ENCODE measurements at regions not wholly inside any gene's neighbourhood (a gene's known extent, or its start where the extent isn't known, plus 50 kb on each side); places are given as distances from the start of the nearest gene placed in this dataset.

- TF ChIP-seq CTCF (IDR thresholded peaks at IDR 0.05; ENCODE audit: insufficient read depth, low read length, poor library complexity, severe bottlenecking): no peak
- no peak for TF ChIP-seq EZH2phosphoT487 (conservative IDR thresholded peaks at IDR 0.05; ENCODE audit: low read length)
- Histone ChIP-seq H3K4me2 (ENCODE audit: low read depth, low read length, poor library complexity, severe bottlenecking) (no peak overlapping the region), H3K36me3 (ENCODE audit: low read length) (no peaks in the 10 kb centered on the region), H3K79me2 (ENCODE audit: insufficient read depth, low read length) (no peaks in the 10 kb centered on the region), H2AFZ (ENCODE audit: low read depth, low read length, severe bottlenecking) (no peak overlapping the region), H3F3A (ENCODE audit: insufficient read depth) (no peaks in the 10 kb centered on the region), H3K4me3 (ENCODE audit: insufficient read depth, low read length, poor library complexity, severe bottlenecking) (no peak overlapping the region), H3K27ac (ENCODE audit: low read depth, low read length) (no peak overlapping the region), H3K9ac (ENCODE audit: low read length) (no peak overlapping the region), H4K20me1 (ENCODE audit: low read depth, low read length) (no peaks in the 10 kb centered on the region), H3K9me2 (replicated peaks; ENCODE audit: insufficient read depth, low read length) (no peaks in the 10 kb centered on the region), H3K27me3 (ENCODE audit: low read length) (no peaks in the 10 kb centered on the region), H3K9me3 (ENCODE audit: insufficient read depth, low read length) (no peaks in the 10 kb centered on the region)
These were observed 146.7 kb downstream of the CTTN start for GRCh38 chr11:70544774-70545609.

- H3K4me3 ChIP-seq (ENCODE audit: insufficient read depth, low read length, poor library complexity, severe bottlenecking): no peak overlapping the region
- no peaks in the 10 kb centered on the region for H3K79me2 ChIP-seq (ENCODE audit: insufficient read depth, low read length)
- no peak overlapping the region for H2AFZ ChIP-seq (ENCODE audit: low read depth, low read length, severe bottlenecking)
- H3K27me3 ChIP-seq (ENCODE audit: low read length): no peaks in the 10 kb centered on the region
- TF ChIP-seq EZH2phosphoT487 (conservative IDR thresholded peaks at IDR 0.05; ENCODE audit: low read length) (no peak), CTCF (IDR thresholded peaks at IDR 0.05; ENCODE audit: insufficient read depth, low read length, poor library complexity, severe bottlenecking) (no peak)
- H3F3A ChIP-seq (ENCODE audit: insufficient read depth): no peaks in the 10 kb centered on the region
- no peaks in the 10 kb centered on the region for H3K36me3 ChIP-seq (ENCODE audit: low read length)
- H3K9me3 ChIP-seq (ENCODE audit: insufficient read depth, low read length): no peaks in the 10 kb centered on the region
- H4K20me1 ChIP-seq (ENCODE audit: low read depth, low read length): no peaks in the 10 kb centered on the region
- H3K4me2 ChIP-seq (ENCODE audit: low read depth, low read length, poor library complexity, severe bottlenecking): no peak overlapping the region
- no peak overlapping the region for H3K9ac ChIP-seq (ENCODE audit: low read length)
- no peaks in the 10 kb centered on the region for H3K9me2 ChIP-seq (replicated peaks; ENCODE audit: insufficient read depth, low read length)
- no peak overlapping the region for H3K27ac ChIP-seq (ENCODE audit: low read depth, low read length)
These were observed 147.2 kb downstream of the CTTN start for GRCh38 chr11:70545610-70545912.

- H3K79me2 ChIP-seq (ENCODE audit: insufficient read depth, low read length): no peaks in the 10 kb centered on the region
- TF ChIP-seq EZH2phosphoT487 (conservative IDR thresholded peaks at IDR 0.05; ENCODE audit: low read length): no peak
- TF ChIP-seq CTCF (IDR thresholded peaks at IDR 0.05; ENCODE audit: insufficient read depth, low read length, poor library complexity, severe bottlenecking): no peak
- H4K20me1 ChIP-seq (ENCODE audit: low read depth, low read length): no peaks in the 10 kb centered on the region
- H3K27ac ChIP-seq (ENCODE audit: low read depth, low read length): no peak overlapping the region
- no peaks in the 10 kb centered on the region for H3K27me3 ChIP-seq (ENCODE audit: low read length)
- H3F3A ChIP-seq (ENCODE audit: insufficient read depth): no peaks in the 10 kb centered on the region
- H3K4me3 ChIP-seq (ENCODE audit: insufficient read depth, low read length, poor library complexity, severe bottlenecking): no peak overlapping the region
- H3K4me2 ChIP-seq (ENCODE audit: low read depth, low read length, poor library complexity, severe bottlenecking): no peak overlapping the region
- H3K9me2 ChIP-seq (replicated peaks; ENCODE audit: insufficient read depth, low read length): no peaks in the 10 kb centered on the region
- H2AFZ ChIP-seq (ENCODE audit: low read depth, low read length, severe bottlenecking): no peak overlapping the region
- H3K36me3 ChIP-seq (ENCODE audit: low read length): no peaks in the 10 kb centered on the region
- H3K9me3 ChIP-seq (ENCODE audit: insufficient read depth, low read length): no peaks in the 10 kb centered on the region
- H3K9ac ChIP-seq (ENCODE audit: low read length): no peak overlapping the region
These were observed 148.0 kb downstream of the CTTN start for GRCh38 chr11:70546191-70546940.
